HEK293T (cell line): ENCODE measurements at regions not wholly inside any gene's neighbourhood (a gene's known extent, or its start where the extent isn't known, plus 50 kb on each side); places are given as distances from the start of the nearest gene placed in this dataset.

Source experiments
- CTCF ChIA-PET: fragments of 350-600 bp; formaldehyde crosslinking; extraction: SDS; loops from one replicate; lab custom pipeline; 2021; ENCODE audit warnings: antibody characterized with exemption, inconsistent platforms; lab: Yijun Ruan, JAX
- POLR2A ChIA-PET: fragments of 350-600 bp; formaldehyde crosslinking; extraction: SDS; loops from one replicate; lab custom pipeline; 2020; ENCODE audit warnings: antibody characterized with exemption, inconsistent platforms; lab: Yijun Ruan, JAX
- DNase-seq: peaks from one replicate; pipeline ENCODE4 v3.0.0; 2012; ENCODE audit warnings: mixed read lengths; ENCODE audit errors: extremely low spot score
- ARNT ChIP-seq: fragments of 450-650 bp; IDR thresholded peaks from 2 replicates; pipeline ENCODE4 v1.6.1; 2017; ENCODE audit warnings: mild to moderate bottlenecking
- BHLHE40 ChIP-seq: fragments of 450-650 bp; IDR thresholded peaks from 2 replicates; pipeline ENCODE4 v1.6.1; 2016; ENCODE audit warnings: mild to moderate bottlenecking, moderate library complexity, borderline replicate concordance
- CTBP1 ChIP-seq: fragments of 450-650 bp; IDR thresholded peaks from 2 replicates; pipeline ENCODE4 v1.6.1; 2016; ENCODE audit warnings: borderline replicate concordance
- ELF4 ChIP-seq: fragments of 450-650 bp; IDR thresholded peaks from 2 replicates; pipeline ENCODE4 v1.6.1; 2017; ENCODE audit warnings: antibody characterized with exemption
- FOXA1 ChIP-seq: fragments of 450-650 bp; IDR thresholded peaks from 2 replicates; pipeline ENCODE4 v1.6.1; 2016; ENCODE audit warnings: mild to moderate bottlenecking
- FOXK2 ChIP-seq: fragments of 450-650 bp; IDR thresholded peaks from 2 replicates; pipeline ENCODE4 v1.6.1; 2016; ENCODE audit warnings: mild to moderate bottlenecking
- FOXM1 ChIP-seq: fragments of 450-650 bp; IDR thresholded peaks from 2 replicates; pipeline ENCODE4 v1.6.1; 2017; ENCODE audit warnings: mild to moderate bottlenecking, borderline replicate concordance
- HDGF ChIP-seq: fragments of 450-650 bp; IDR thresholded peaks from 2 replicates; pipeline ENCODE4 v1.6.1; 2017; ENCODE audit warnings: antibody characterized with exemption, borderline replicate concordance
- L3MBTL2 ChIP-seq: fragments of 450-650 bp; conservative IDR thresholded peaks from 2 replicates; pipeline ENCODE4 v1.6.1; 2016; ENCODE audit warnings: mild to moderate bottlenecking
- LEF1 ChIP-seq: fragments of 450-650 bp; IDR thresholded peaks from 2 replicates; pipeline ENCODE4 v1.6.1; 2017; ENCODE audit warnings: mild to moderate bottlenecking, borderline replicate concordance
- NFRKB ChIP-seq: fragments of 450-650 bp; IDR thresholded peaks from 2 replicates; pipeline ENCODE4 v1.6.1; 2016; ENCODE audit warnings: mild to moderate bottlenecking, moderate library complexity
- SP1 ChIP-seq: fragments of 450-650 bp; IDR thresholded peaks from 2 replicates; pipeline ENCODE4 v1.6.1; 2017
- SUZ12 ChIP-seq: fragments of 450-650 bp; IDR thresholded peaks from 2 replicates; pipeline ENCODE4 v1.6.1; 2016; ENCODE audit warnings: mild to moderate bottlenecking
- TARDBP ChIP-seq: fragments of 450-650 bp; IDR thresholded peaks from 2 replicates; pipeline ENCODE4 v1.6.1; 2016
- ZNF384 ChIP-seq: fragments of 450-650 bp; IDR thresholded peaks from 2 replicates; pipeline ENCODE4 v1.6.1; 2016
- TF ChIP-seq, protein P1 (sequence below): fragments of 450-650 bp; IDR thresholded peaks from 2 replicates; pipeline ENCODE4 v1.6.1; 2016

DNA sequence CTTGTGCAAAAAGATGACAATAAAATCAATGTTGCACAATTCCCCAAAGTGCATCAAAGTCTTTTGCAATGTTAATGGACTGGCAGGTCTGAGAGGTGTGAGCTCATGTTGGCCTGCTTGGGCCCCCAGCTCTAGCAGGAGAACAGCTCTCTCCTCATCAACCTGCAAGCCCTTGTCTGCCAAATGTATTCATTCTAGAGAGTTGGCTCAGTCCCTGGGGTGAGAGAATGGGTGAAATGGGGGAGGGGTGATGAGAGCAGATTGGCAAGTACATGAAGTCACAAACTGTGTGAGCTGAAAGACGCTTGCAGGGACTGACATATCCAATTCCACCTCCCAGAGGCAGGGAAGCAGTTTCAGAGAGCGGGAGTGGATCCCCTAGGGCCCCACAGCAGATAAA is 465.1 kb upstream of the ZNF507 start:
- CTCF ChIA-PET = no interaction called here
- DNase-seq = no peak
- POLR2A ChIA-PET = no interaction called here
- no peak for TF ChIP-seq TARDBP
- TF ChIP-seq L3MBTL2 = no peak
- TF ChIP-seq FOXK2 = no peak
- TF ChIP-seq ZNF384 = no peak
- TF ChIP-seq FOXA1 = no peak
- no peak for TF ChIP-seq HDGF
- TF ChIP-seq SP1 = no peak
- TF ChIP-seq FOXM1 = no peak
- no peak for TF ChIP-seq NFRKB
- TF ChIP-seq ELF4 = no peak

DNA sequence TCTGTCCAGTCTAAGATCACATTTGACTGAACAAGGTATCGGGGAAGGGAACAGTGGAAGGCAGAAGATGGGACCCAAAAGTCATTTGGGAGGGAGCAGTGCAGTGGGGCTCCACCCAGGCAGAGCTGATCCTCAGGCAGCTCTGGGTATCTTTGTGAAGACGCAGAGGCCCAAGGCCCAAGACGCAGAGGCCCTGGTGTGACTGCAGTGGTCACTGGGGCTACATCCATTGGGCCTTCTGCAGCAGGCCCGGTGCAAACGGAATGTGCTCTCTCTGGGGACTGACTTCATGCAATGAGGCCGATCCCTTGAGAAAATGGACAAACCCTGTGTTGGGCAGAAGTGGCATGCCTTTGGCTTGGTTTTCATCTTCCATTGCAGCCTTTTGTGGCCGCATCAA is 463.4 kb upstream of the ZNF507 start:
- ChIA-PET CTCF (no interaction called here), POLR2A (no interaction called here)

DNA sequence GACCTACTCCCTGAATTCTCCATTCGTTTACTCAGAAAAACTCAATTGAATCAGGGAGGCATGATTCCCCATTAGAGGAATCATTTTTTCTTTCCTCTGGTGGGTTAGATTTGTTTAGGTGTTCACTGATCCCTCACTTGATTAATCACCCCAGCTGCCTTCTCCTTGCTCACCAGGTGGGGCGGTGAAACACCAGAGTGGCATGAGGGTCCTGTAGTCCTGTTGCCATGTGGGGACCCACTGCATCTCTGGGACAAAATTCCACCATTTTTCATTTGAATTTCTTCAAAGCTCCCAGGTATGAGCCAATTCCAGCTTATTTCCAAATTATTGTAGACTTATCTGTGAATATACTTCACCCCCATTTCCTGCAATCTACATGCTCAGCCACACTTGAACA is 462.7 kb upstream of the ZNF507 start:
- TF ChIP-seq, protein P1, sequence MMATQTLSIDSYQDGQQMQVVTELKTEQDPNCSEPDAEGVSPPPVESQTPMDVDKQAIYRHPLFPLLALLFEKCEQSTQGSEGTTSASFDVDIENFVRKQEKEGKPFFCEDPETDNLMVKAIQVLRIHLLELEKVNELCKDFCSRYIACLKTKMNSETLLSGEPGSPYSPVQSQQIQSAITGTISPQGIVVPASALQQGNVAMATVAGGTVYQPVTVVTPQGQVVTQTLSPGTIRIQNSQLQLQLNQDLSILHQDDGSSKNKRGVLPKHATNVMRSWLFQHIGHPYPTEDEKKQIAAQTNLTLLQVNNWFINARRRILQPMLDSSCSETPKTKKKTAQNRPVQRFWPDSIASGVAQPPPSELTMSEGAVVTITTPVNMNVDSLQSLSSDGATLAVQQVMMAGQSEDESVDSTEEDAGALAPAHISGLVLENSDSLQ = no peak
- TF ChIP-seq FOXM1 = no peak
- no peak for TF ChIP-seq FOXK2
- no peak for TF ChIP-seq ZNF384
- no peak for TF ChIP-seq ELF4
- TF ChIP-seq TARDBP = no peak
- no peak for TF ChIP-seq CTBP1
- TF ChIP-seq L3MBTL2 = no peak
- no peak for TF ChIP-seq NFRKB
- no peak for TF ChIP-seq BHLHE40
- no peak for TF ChIP-seq HDGF
- no peak for TF ChIP-seq SUZ12
- TF ChIP-seq LEF1 = no peak
- no peak for TF ChIP-seq SP1
- TF ChIP-seq FOXA1 = no peak
- TF ChIP-seq ARNT = no peak
- ChIA-PET POLR2A (no interaction called here), CTCF (no interaction called here)
- DNase-seq = no peak

More for the DNA sequence above, 463.4 kb upstream of the ZNF507 start:
- no peak for DNase-seq
- TF ChIP-seq CTBP1 (no peak), SUZ12 (no peak), HDGF (no peak), NFRKB (no peak), FOXK2 (no peak), BHLHE40 (no peak), L3MBTL2 (no peak), ARNT (no peak), ELF4 (no peak), ZNF384 (no peak), TARDBP (no peak), FOXM1 (no peak), LEF1 (no peak), FOXA1 (no peak), SP1 (no peak)
- TF ChIP-seq, protein P1 = no peak

DNA sequence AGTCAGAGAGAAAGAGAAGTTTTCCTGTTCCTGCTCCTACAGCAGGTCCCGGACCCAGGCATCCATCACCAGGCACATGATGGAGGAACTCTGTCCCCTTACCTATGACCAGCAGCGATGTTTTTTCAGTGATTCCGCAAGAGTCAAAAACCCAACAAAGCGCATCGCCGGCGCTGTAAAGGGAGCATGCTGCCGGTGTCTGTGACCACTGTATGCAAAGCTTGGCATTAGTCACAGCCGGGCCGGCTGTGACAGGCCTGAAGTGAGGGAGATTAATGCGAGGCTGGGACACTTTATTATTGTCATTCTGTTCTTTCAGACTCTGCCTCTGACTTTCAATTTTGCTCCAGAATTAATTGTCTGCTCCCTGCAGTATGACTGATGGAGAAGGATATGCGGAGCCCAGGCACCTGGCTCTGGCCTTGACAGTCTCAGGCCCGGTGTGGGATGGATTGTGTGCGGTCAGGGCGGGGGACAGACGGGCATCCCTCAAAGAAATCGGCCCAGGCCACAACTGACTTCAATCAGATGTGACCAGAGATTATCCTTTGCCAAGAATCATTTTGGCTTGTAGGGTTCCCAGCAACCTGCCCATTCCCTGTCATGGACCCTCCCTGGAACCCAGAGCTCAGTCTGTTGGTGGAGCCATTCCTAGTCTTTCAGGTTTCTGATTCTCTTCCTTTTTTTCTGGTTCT is 462.0 kb upstream of the ZNF507 start:
- no peak for TF ChIP-seq ZNF384
- no peak for TF ChIP-seq L3MBTL2
- ChIA-PET POLR2A (no interaction called here), CTCF (no interaction called here)
- no peak for DNase-seq

DNA sequence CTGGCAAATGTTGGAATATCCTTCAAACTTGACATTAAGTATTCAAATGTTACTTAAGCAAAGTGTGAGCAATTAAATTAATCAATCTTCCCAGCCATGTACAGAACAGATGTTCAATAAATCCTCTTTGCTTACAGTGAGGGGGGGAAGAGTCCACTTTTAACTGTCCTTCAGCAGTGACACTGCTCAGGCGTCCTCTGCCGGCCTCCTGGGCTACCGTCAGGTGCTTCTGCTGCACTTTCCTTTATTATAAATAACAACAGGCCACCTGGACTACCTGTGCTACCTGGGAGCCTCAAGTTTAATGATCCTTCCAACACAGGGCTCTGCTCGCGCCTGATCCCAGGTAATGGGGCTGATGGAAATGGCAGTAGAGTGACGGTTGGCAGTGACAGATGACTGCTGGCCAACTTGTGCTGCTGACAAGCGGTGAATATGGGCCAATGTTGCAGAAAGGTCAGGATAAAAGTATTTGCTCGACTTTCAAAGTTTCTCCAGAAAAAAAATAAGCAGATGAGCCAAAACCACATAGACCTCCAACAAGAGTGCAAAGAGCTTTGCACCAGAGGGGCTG is 460.0 kb upstream of the ZNF507 start:
- CTCF ChIA-PET = no interaction called here
- DNase-seq = no peak
- TF ChIP-seq BHLHE40 (no peak), SP1 (no peak), CTBP1 (no peak), TARDBP (no peak), SUZ12 (no peak), ZNF384 (no peak), FOXM1 (no peak), NFRKB (no peak), ELF4 (no peak), L3MBTL2 (no peak), FOXK2 (no peak), HDGF (no peak), FOXA1 (no peak), LEF1 (no peak), ARNT (no peak)
- TF ChIP-seq, protein P1 = no peak
- POLR2A ChIA-PET = no interaction called here

DNA sequence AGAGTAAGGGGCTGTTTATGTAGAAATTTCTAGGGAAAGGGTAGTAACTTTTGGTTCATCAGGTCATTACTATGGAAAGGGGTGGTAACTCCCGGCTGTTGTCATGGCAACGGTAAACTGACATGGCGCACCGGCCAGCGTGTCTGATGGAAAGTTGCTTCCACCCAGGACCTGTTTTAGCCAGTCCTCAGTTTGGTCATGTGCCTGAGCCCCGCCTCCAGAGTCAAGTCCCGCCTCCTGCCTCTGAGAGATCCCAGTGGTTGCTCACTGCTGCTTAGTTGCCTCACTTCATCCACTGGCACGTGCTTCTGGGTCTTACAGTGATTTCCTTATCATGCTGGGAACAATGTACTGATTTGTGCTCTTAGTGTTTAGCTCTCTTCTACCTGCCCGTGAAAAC is 455.2 kb upstream of the ZNF507 start:
- ChIA-PET POLR2A (no interaction called here), CTCF (interaction anchor here (0.5 kb wide), 1 partner anchor 1092 kb away, joined by 3 read pairs; no protein-coding TSS in a partner anchor)
- TF ChIP-seq SP1 = no peak
- TF ChIP-seq BHLHE40 = no peak
- TF ChIP-seq ZNF384 = no peak
- no peak for TF ChIP-seq NFRKB
- TF ChIP-seq FOXK2 = no peak
- no peak for DNase-seq
